ENCODE measurements at regions not wholly inside any gene's neighbourhood (a gene's known extent, or its start where the extent isn't known, plus 50 kb on each side); places are given as distances from the start of the nearest gene placed in this dataset.

- TF ChIP-seq CTCF (IDR thresholded peaks at IDR 0.05; ENCODE audit: low read depth, low read length, missing input control) (no peak), TAF1 (conservative IDR thresholded peaks at IDR 0.05) (no peak), EGR1 (IDR thresholded peaks at IDR 0.05; ENCODE audit: low read depth in 2 of 2) (no peak), MAX (IDR thresholded peaks at IDR 0.05) (no peak), FOXA1 (IDR thresholded peaks at IDR 0.05) (no peak), SP1 (IDR thresholded peaks at IDR 0.05) (no peak), RXRA (IDR thresholded peaks at IDR 0.05) (no peak)
These were observed 56.3 kb upstream of the DCTD start for GRCh38 chr4:182973511-182973911.
